ENCODE measurements at regions not wholly inside any gene's neighbourhood (a gene's known extent, or its start where the extent isn't known, plus 50 kb on each side); places are given as distances from the start of the nearest gene placed in this dataset.

DNA sequence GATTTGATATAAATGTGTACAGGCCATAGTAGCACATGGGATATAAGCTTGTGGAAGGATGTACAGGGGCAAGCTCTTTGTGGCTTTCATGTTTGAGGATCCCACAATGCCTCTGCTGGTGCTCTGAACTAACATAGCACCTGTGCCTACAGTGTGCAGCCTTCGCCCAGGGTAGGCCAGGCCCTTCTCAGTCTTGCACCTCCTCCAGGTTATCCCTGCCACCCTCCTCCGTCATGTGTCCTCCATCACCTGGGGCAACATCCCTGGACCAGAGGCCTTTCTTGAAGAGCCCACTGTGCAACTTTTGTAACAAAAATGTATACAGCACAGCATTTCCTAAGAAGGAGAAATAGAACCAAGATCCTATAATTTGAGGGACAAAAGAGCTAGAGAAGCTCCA, 306.8 kb downstream of the IRS2 start:
- TF ChIP-seq POLR2AphosphoS5 (IDR thresholded peaks at IDR 0.05; ENCODE audit: low read depth, low read length) (no peak), TAF1 (IDR thresholded peaks at IDR 0.05; ENCODE audit: borderline replicate concordance, insufficient read depth, low read length) (no peak), SIN3A (IDR thresholded peaks at IDR 0.05; ENCODE audit: borderline replicate concordance, insufficient read depth, low read length) (no peak)
- TF ChIP-seq, protein P1, sequence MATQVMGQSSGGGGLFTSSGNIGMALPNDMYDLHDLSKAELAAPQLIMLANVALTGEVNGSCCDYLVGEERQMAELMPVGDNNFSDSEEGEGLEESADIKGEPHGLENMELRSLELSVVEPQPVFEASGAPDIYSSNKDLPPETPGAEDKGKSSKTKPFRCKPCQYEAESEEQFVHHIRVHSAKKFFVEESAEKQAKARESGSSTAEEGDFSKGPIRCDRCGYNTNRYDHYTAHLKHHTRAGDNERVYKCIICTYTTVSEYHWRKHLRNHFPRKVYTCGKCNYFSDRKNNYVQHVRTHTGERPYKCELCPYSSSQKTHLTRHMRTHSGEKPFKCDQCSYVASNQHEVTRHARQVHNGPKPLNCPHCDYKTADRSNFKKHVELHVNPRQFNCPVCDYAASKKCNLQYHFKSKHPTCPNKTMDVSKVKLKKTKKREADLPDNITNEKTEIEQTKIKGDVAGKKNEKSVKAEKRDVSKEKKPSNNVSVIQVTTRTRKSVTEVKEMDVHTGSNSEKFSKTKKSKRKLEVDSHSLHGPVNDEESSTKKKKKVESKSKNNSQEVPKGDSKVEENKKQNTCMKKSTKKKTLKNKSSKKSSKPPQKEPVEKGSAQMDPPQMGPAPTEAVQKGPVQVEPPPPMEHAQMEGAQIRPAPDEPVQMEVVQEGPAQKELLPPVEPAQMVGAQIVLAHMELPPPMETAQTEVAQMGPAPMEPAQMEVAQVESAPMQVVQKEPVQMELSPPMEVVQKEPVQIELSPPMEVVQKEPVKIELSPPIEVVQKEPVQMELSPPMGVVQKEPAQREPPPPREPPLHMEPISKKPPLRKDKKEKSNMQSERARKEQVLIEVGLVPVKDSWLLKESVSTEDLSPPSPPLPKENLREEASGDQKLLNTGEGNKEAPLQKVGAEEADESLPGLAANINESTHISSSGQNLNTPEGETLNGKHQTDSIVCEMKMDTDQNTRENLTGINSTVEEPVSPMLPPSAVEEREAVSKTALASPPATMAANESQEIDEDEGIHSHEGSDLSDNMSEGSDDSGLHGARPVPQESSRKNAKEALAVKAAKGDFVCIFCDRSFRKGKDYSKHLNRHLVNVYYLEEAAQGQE (IDR thresholded peaks at IDR 0.05; ENCODE audit: insufficient read depth in 1 of 2, low read depth in 2 of 2, low read length in 2 of 2) = no peak
